NT2/D1 (cell line): ENCODE measurements at regions not wholly inside any gene's neighbourhood (a gene's known extent, or its start where the extent isn't known, plus 50 kb on each side); places are given as distances from the start of the nearest gene placed in this dataset.

ENCODE experiments used
- SUZ12 ChIP-seq: IDR thresholded peaks from 2 replicates; pipeline ENCODE4 v1.6.1; 2011; ENCODE audit not compliant: insufficient read length, insufficient read depth; ENCODE audit errors: extremely low read depth
- YY1 ChIP-seq: IDR thresholded peaks from 2 replicates; pipeline ENCODE4 v1.6.1; 2011; ENCODE audit not compliant: insufficient read length, insufficient read depth
- ZNF274 ChIP-seq: IDR thresholded peaks from 2 replicates; pipeline ENCODE4 v1.6.1; 2011; ENCODE audit warnings: mild to moderate bottlenecking, low read depth, low read length

- TF ChIP-seq ZNF274 (no peak), YY1 (no peak), SUZ12 (no peak)
Measured at GRCh38 chrX:122439831-122440230, 744.2 kb upstream of the GRIA3 start.
